ENCODE measurements at regions not wholly inside any gene's neighbourhood (a gene's known extent, or its start where the extent isn't known, plus 50 kb on each side); places are given as distances from the start of the nearest gene placed in this dataset.

GRCh38 chr10:65778753-65779152 is 1147.1 kb upstream of the LRRTM3 start:
- 81 to 100% methylated on average over 2 to 6 of the region's 6 CpGs for WGBS, 2 donors
- no peaks in the 10 kb centered on the region for H3K4me1 ChIP-seq
- TF ChIP-seq POLR2A (IDR thresholded peaks at IDR 0.05) (no peak), CTCF (IDR thresholded peaks at IDR 0.05) (no peak)
- H3K9me3 ChIP-seq, result no peaks in the 10 kb centered on the region
- H3K4me3 ChIP-seq, result no peak overlapping the region
- no peaks in the 10 kb centered on the region for H3K27me3 ChIP-seq
- DNase-seq, result no peak
- no peak overlapping the region for H3K27ac ChIP-seq
- no peaks in the 10 kb centered on the region for H3K36me3 ChIP-seq
- intact Hi-C loops (cut with DNase I), result no loop called here

GRCh38 chr10:65779985-65780384 is 1145.9 kb upstream of the LRRTM3 start:
- no peak overlapping the region for H3K4me3 ChIP-seq
- no peaks in the 10 kb centered on the region for H3K36me3 ChIP-seq
- intact Hi-C loops (cut with DNase I), result no loop called here
- 94% methylated on average over 2 of the region's 5 CpGs; no CpG with 5 or more reads in 1 of the 2 donors for WGBS, 2 donors
- H3K4me1 ChIP-seq, result no peaks in the 10 kb centered on the region
- TF ChIP-seq POLR2A (IDR thresholded peaks at IDR 0.05), result no peak
- TF ChIP-seq CTCF (IDR thresholded peaks at IDR 0.05), result no peak
- H3K9me3 ChIP-seq, result no peaks in the 10 kb centered on the region
- H3K27ac ChIP-seq, result no peak overlapping the region
- no peaks in the 10 kb centered on the region for H3K27me3 ChIP-seq
- DNase-seq, result no peak

- H3K27me3 ChIP-seq, result no peaks in the 10 kb centered on the region
- H3K9me3 ChIP-seq, result no peaks in the 10 kb centered on the region
- H3K27ac ChIP-seq, result no peak overlapping the region
- H3K4me3 ChIP-seq, result no peak overlapping the region
- intact Hi-C loops (cut with DNase I), result no loop called here
- WGBS, 2 donors, result 94% methylated on average over 2 of the region's 2 CpGs
- no peak for DNase-seq
- no peak for TF ChIP-seq POLR2A (IDR thresholded peaks at IDR 0.05)
- no peak for TF ChIP-seq CTCF (IDR thresholded peaks at IDR 0.05)
- H3K36me3 ChIP-seq, result no peaks in the 10 kb centered on the region
- H3K4me1 ChIP-seq, result no peaks in the 10 kb centered on the region
Observed at GRCh38 chr10:65786279-65786678, 1139.6 kb upstream of the LRRTM3 start.

- 41 to 44% methylated on average over 1 of the region's 1 CpG for WGBS, 2 donors
- Histone ChIP-seq H3K27ac (no peak overlapping the region), H3K9me3 (no peaks in the 10 kb centered on the region), H3K36me3 (no peaks in the 10 kb centered on the region), H3K4me3 (no peak overlapping the region), H3K27me3 (no peaks in the 10 kb centered on the region), H3K4me1 (no peaks in the 10 kb centered on the region)
- TF ChIP-seq POLR2A (IDR thresholded peaks at IDR 0.05) (no peak), CTCF (IDR thresholded peaks at IDR 0.05) (no peak)
- intact Hi-C loops (cut with DNase I), result no loop called here
- DNase-seq, result no peak
Observed at GRCh38 chr10:65787571-65787970, 1138.3 kb upstream of the LRRTM3 start.

GRCh38 chr10:65788271-65788670 is 1137.6 kb upstream of the LRRTM3 start:
- Histone ChIP-seq H3K27me3 (no peaks in the 10 kb centered on the region), H3K36me3 (no peaks in the 10 kb centered on the region), H3K4me3 (no peak overlapping the region), H3K27ac (no peak overlapping the region), H3K9me3 (no peaks in the 10 kb centered on the region), H3K4me1 (no peaks in the 10 kb centered on the region)
- TF ChIP-seq POLR2A (IDR thresholded peaks at IDR 0.05) (no peak), CTCF (IDR thresholded peaks at IDR 0.05) (no peak)
- DNase-seq, result no peak
- intact Hi-C loops (cut with DNase I), result no loop called here

Measured in esophagus squamous epithelium (tissue), 5 donors.